ENCODE measurements at regions not wholly inside any gene's neighbourhood (a gene's known extent, or its start where the extent isn't known, plus 50 kb on each side); places are given as distances from the start of the nearest gene placed in this dataset.

GRCh38 chr4:8754634-8755589, 116.7 kb downstream of the HMX1 start:
- no peak for DNase-seq

GRCh38 chr4:8748236-8748575, 123.4 kb downstream of the HMX1 start:
- no peak for DNase-seq

GRCh38 chr4:8747467-8748235, 124.0 kb downstream of the HMX1 start:
- DNase-seq: no peak

- DNase-seq: no peak
These were observed 124.8 kb downstream of the HMX1 start for GRCh38 chr4:8746523-8747466.

GRCh38 chr4:8745826-8746225, 125.8 kb downstream of the HMX1 start:
- no peak for DNase-seq

- no peak for DNase-seq
These were observed 126.4 kb downstream of the HMX1 start for GRCh38 chr4:8745005-8745790.

- DNase-seq: no peak
These were observed 127.4 kb downstream of the HMX1 start for GRCh38 chr4:8744083-8744805.

- DNase-seq: no peak
These were observed 129.1 kb downstream of the HMX1 start for GRCh38 chr4:8742546-8742945.

GRCh38 chr4:8741513-8742226, 130.0 kb downstream of the HMX1 start:
- no peak for DNase-seq

GRCh38 chr4:8740666-8741395, 130.8 kb downstream of the HMX1 start:
- no peak for DNase-seq

- no peak for DNase-seq
These were observed 131.6 kb downstream of the HMX1 start for GRCh38 chr4:8739820-8740665.

GRCh38 chr4:8739317-8739716, 132.3 kb downstream of the HMX1 start:
- no peak for DNase-seq

GRCh38 chr4:8738471-8738931, 133.1 kb downstream of the HMX1 start:
- DNase-seq: no peak

- no peak for DNase-seq
These were observed 133.9 kb downstream of the HMX1 start for GRCh38 chr4:8737601-8738279.

- no peak for DNase-seq
These were observed 134.6 kb downstream of the HMX1 start for GRCh38 chr4:8737075-8737474.

- DNase-seq: peak; percentile 26 to 69
These were observed 135.4 kb downstream of the HMX1 start for GRCh38 chr4:8736090-8736825.
